Activated T-helper 17 cell treated with anti-CD3 and anti-CD28 coated beads, Interleukin-2, amount 50 U/mL, for 72 hours (primary cell): ENCODE measurements at regions not wholly inside any gene's neighbourhood (a gene's known extent, or its start where the extent isn't known, plus 50 kb on each side); places are given as distances from the start of the nearest gene placed in this dataset.
A peak's percentile ranks its signal among the peaks of the same experiment; 100 is the strongest.
"Not testable (repeated sequence)": the region's sequence is repeated elsewhere in the genome, so short reads cannot be mapped to it uniquely, and the experiment has no call there.

Source experiments
- ATAC-seq: fragments of 150-1000 bp; cut with Tn5 transposase; replicated peaks from 2 replicates; pipeline ENCODE4 v1.10.0; 2021; ENCODE audit warnings: mild to moderate bottlenecking, moderate library complexity
- H3K27ac Mint-ChIP-seq: one replicate; pipeline ENCODE4 v1.8.0; 2022; ENCODE audit warnings: mixed read lengths
- H3K27me3 Mint-ChIP-seq: one replicate; pipeline ENCODE4 v1.8.0; 2022; ENCODE audit warnings: mixed read lengths
- H3K36me3 Mint-ChIP-seq: one replicate; pipeline ENCODE4 v1.8.0; 2022; ENCODE audit warnings: low read depth, mild to moderate bottlenecking, mixed read lengths
- H3K4me1 Mint-ChIP-seq: one replicate; pipeline ENCODE4 v1.8.0; 2022; ENCODE audit warnings: mixed read lengths
- H3K4me3 Mint-ChIP-seq: one replicate; pipeline ENCODE4 v1.8.0; 2022; ENCODE audit warnings: mild to moderate bottlenecking, mixed read lengths
- H3K9me3 Mint-ChIP-seq: one replicate; pipeline ENCODE4 v1.8.0; 2022; ENCODE audit warnings: mixed read lengths

GRCh38 chr1:221509575-221510355 is 232.1 kb downstream of the DUSP10 start:
- Mint-ChIP-seq H3K27me3 (no peaks in the 10 kb centered on the region), H3K9me3 (peaks cover 7% of the 10 kb centered on the region), H3K4me3 (no peak overlapping the region), H3K36me3 (no peaks in the 10 kb centered on the region), H3K27ac (no peak overlapping the region), H3K4me1 (no peaks in the 10 kb centered on the region)
- no peak for ATAC-seq

- no peaks in the 10 kb centered on the region for H3K36me3 Mint-ChIP-seq
- H3K27me3 Mint-ChIP-seq: no peaks in the 10 kb centered on the region
- no peak overlapping the region for H3K4me3 Mint-ChIP-seq
- no peaks in the 10 kb centered on the region for H3K9me3 Mint-ChIP-seq
- H3K4me1 Mint-ChIP-seq: no peaks in the 10 kb centered on the region
- H3K27ac Mint-ChIP-seq: no peak overlapping the region
- no peak for ATAC-seq
Measured at GRCh38 chr1:221510793-221511503, 230.9 kb downstream of the DUSP10 start.

- Mint-ChIP-seq H3K36me3 (no peaks in the 10 kb centered on the region), H3K4me1 (no peaks in the 10 kb centered on the region), H3K27me3 (no peaks in the 10 kb centered on the region), H3K27ac (no peak overlapping the region), H3K9me3 (no peaks in the 10 kb centered on the region), H3K4me3 (no peak overlapping the region)
- no peak for ATAC-seq
Measured at GRCh38 chr1:221511797-221512196, 230.1 kb downstream of the DUSP10 start.

- no peak for ATAC-seq
- Mint-ChIP-seq H3K9me3 (no peaks in the 10 kb centered on the region), H3K4me1 (no peaks in the 10 kb centered on the region), H3K36me3 (no peaks in the 10 kb centered on the region), H3K27ac (no peak overlapping the region), H3K4me3 (no peak overlapping the region), H3K27me3 (no peaks in the 10 kb centered on the region)
Measured at GRCh38 chr1:221514806-221515205, 227.1 kb downstream of the DUSP10 start.

- Mint-ChIP-seq H3K27ac (no peak overlapping the region), H3K9me3 (no peaks in the 10 kb centered on the region), H3K4me3 (no peak overlapping the region), H3K27me3 (no peaks in the 10 kb centered on the region), H3K4me1 (no peaks in the 10 kb centered on the region), H3K36me3 (no peaks in the 10 kb centered on the region)
- ATAC-seq: no peak
Measured at GRCh38 chr1:221515496-221515895, 226.4 kb downstream of the DUSP10 start.

- Mint-ChIP-seq H3K27ac (no peak overlapping the region), H3K27me3 (no peaks in the 10 kb centered on the region), H3K4me1 (no peaks in the 10 kb centered on the region), H3K4me3 (no peak overlapping the region), H3K9me3 (no peaks in the 10 kb centered on the region), H3K36me3 (no peaks in the 10 kb centered on the region)
- ATAC-seq: no peak
Measured at GRCh38 chr1:221517961-221518360, 223.9 kb downstream of the DUSP10 start.

GRCh38 chr1:221520250-221520649 is 221.6 kb downstream of the DUSP10 start:
- Mint-ChIP-seq H3K27me3 (no peaks in the 10 kb centered on the region), H3K9me3 (no peaks in the 10 kb centered on the region), H3K4me1 (no peaks in the 10 kb centered on the region), H3K36me3 (no peaks in the 10 kb centered on the region), H3K27ac (no peak overlapping the region), H3K4me3 (no peak overlapping the region)
- ATAC-seq: no peak

- peak; percentile 23 for ATAC-seq
- peak overlapping the region; percentile 2 for H3K27ac Mint-ChIP-seq
- no peak overlapping the region for H3K4me3 Mint-ChIP-seq
- H3K9me3 Mint-ChIP-seq: no peaks in the 10 kb centered on the region
- H3K4me1 Mint-ChIP-seq: no peaks in the 10 kb centered on the region
- no peaks in the 10 kb centered on the region for H3K27me3 Mint-ChIP-seq
- no peaks in the 10 kb centered on the region for H3K36me3 Mint-ChIP-seq
Measured at GRCh38 chr1:221521686-221522085, 220.2 kb downstream of the DUSP10 start.

- peak overlapping the region; percentile 2 for H3K27ac Mint-ChIP-seq
- H3K4me3 Mint-ChIP-seq: no peak overlapping the region
- no peaks in the 10 kb centered on the region for H3K9me3 Mint-ChIP-seq
- no peaks in the 10 kb centered on the region for H3K36me3 Mint-ChIP-seq
- ATAC-seq: peak; percentile 69
- H3K27me3 Mint-ChIP-seq: no peaks in the 10 kb centered on the region
- no peaks in the 10 kb centered on the region for H3K4me1 Mint-ChIP-seq
Measured at GRCh38 chr1:221522529-221522940, 219.4 kb downstream of the DUSP10 start.

- Mint-ChIP-seq H3K36me3 (no peaks in the 10 kb centered on the region), H3K9me3 (no peaks in the 10 kb centered on the region), H3K27me3 (peaks cover 3% of the 10 kb centered on the region), H3K27ac (no peak overlapping the region), H3K4me1 (no peaks in the 10 kb centered on the region), H3K4me3 (no peak overlapping the region)
- no peak for ATAC-seq
Measured at GRCh38 chr1:221525749-221526148, 216.1 kb downstream of the DUSP10 start.

GRCh38 chr1:221527302-221527701 is 214.6 kb downstream of the DUSP10 start:
- no peaks in the 10 kb centered on the region for H3K36me3 Mint-ChIP-seq

GRCh38 chr1:221527886-221528624 is 213.8 kb downstream of the DUSP10 start:
- Mint-ChIP-seq H3K9me3 (no peaks in the 10 kb centered on the region), H3K36me3 (no peaks in the 10 kb centered on the region), H3K27me3 (peaks cover 7% of the 10 kb centered on the region), H3K4me1 (no peaks in the 10 kb centered on the region), H3K27ac (no peak overlapping the region), H3K4me3 (no peak overlapping the region)
- ATAC-seq: no peak

More at GRCh38 chr1:221527302-221527701, 214.6 kb downstream of the DUSP10 start:
- Mint-ChIP-seq H3K27me3 (peaks cover 3% of the 10 kb centered on the region), H3K4me1 (no peaks in the 10 kb centered on the region), H3K9me3 (no peaks in the 10 kb centered on the region), H3K27ac (no peak overlapping the region), H3K4me3 (no peak overlapping the region)
- ATAC-seq: no peak

- not testable (repeated sequence) for H3K27ac Mint-ChIP-seq, H3K9me3 Mint-ChIP-seq, H3K27me3 Mint-ChIP-seq, H3K4me3 Mint-ChIP-seq, H3K4me1 Mint-ChIP-seq, ATAC-seq, H3K36me3 Mint-ChIP-seq
Measured at GRCh38 chr1:221530159-221530558, 211.7 kb downstream of the DUSP10 start.

- Mint-ChIP-seq H3K4me1 (no peaks in the 10 kb centered on the region), H3K9me3 (no peaks in the 10 kb centered on the region), H3K36me3 (no peaks in the 10 kb centered on the region), H3K27ac (no peak overlapping the region), H3K4me3 (no peak overlapping the region), H3K27me3 (peaks cover 14% of the 10 kb centered on the region)
- no peak for ATAC-seq
Measured at GRCh38 chr1:221530791-221531190, 211.1 kb downstream of the DUSP10 start.
